ENCODE measurements at regions not wholly inside any gene's neighbourhood (a gene's known extent, or its start where the extent isn't known, plus 50 kb on each side); places are given as distances from the start of the nearest gene placed in this dataset.

GRCh38 chr15:46526726-46527110 lies 891.9 kb downstream of the SQOR start:
- no peak overlapping the region for H3K4me3 ChIP-seq
- no peak overlapping the region for H3K27ac ChIP-seq
- H3K4me1 ChIP-seq, result no peaks in the 10 kb centered on the region
- TF ChIP-seq CTCF (IDR thresholded peaks at IDR 0.05), result no peak
- H3K36me3 ChIP-seq, result no peaks in the 10 kb centered on the region
- DNase-seq, result no peak
- ATAC-seq, result no peak
- no peaks in the 10 kb centered on the region for H3K9me3 ChIP-seq
- H3K27me3 ChIP-seq (ENCODE audit: low read depth), result no peaks in the 10 kb centered on the region
- intact Hi-C loops (cut with DNase I), result no loop called here

- intact Hi-C loops (cut with DNase I), result no loop called here
- no peak for DNase-seq
Observed at GRCh38 chr15:46543626-46544025, 908.8 kb downstream of the SQOR start.

GRCh38 chr15:46548989-46549388 lies 914.2 kb downstream of the SQOR start:
- no peak for DNase-seq

More at GRCh38 chr15:46543626-46544025, 908.8 kb downstream of the SQOR start:
- Histone ChIP-seq H3K27me3 (ENCODE audit: low read depth) (no peaks in the 10 kb centered on the region), H3K9me3 (no peaks in the 10 kb centered on the region), H3K4me3 (no peak overlapping the region), H3K4me1 (no peaks in the 10 kb centered on the region), H3K36me3 (no peaks in the 10 kb centered on the region), H3K27ac (no peak overlapping the region)
- TF ChIP-seq CTCF (IDR thresholded peaks at IDR 0.05), result no peak
- no peak for ATAC-seq

GRCh38 chr15:46552316-46552715 lies 917.5 kb downstream of the SQOR start:
- ATAC-seq, result no peak
- intact Hi-C loops (cut with DNase I), result no loop called here
- Histone ChIP-seq H3K9me3 (no peaks in the 10 kb centered on the region), H3K4me1 (no peaks in the 10 kb centered on the region), H3K27ac (no peak overlapping the region), H3K4me3 (no peak overlapping the region), H3K36me3 (no peaks in the 10 kb centered on the region), H3K27me3 (ENCODE audit: low read depth) (no peaks in the 10 kb centered on the region)
- DNase-seq, result no peak
- TF ChIP-seq CTCF (IDR thresholded peaks at IDR 0.05), result no peak

More at GRCh38 chr15:46548989-46549388, 914.2 kb downstream of the SQOR start:
- no peaks in the 10 kb centered on the region for H3K36me3 ChIP-seq
- no peaks in the 10 kb centered on the region for H3K27me3 ChIP-seq (ENCODE audit: low read depth)
- intact Hi-C loops (cut with DNase I), result no loop called here
- H3K27ac ChIP-seq, result no peak overlapping the region
- TF ChIP-seq CTCF (IDR thresholded peaks at IDR 0.05), result no peak
- H3K4me1 ChIP-seq, result no peaks in the 10 kb centered on the region
- H3K4me3 ChIP-seq, result no peak overlapping the region
- no peaks in the 10 kb centered on the region for H3K9me3 ChIP-seq
- no peak for ATAC-seq

GRCh38 chr15:46555547-46555946 lies 920.7 kb downstream of the SQOR start:
- TF ChIP-seq CTCF (IDR thresholded peaks at IDR 0.05), result no peak
- no peak for DNase-seq
- Histone ChIP-seq H3K27ac (no peak overlapping the region), H3K4me3 (no peak overlapping the region), H3K27me3 (ENCODE audit: low read depth) (no peaks in the 10 kb centered on the region), H3K4me1 (no peaks in the 10 kb centered on the region), H3K9me3 (no peaks in the 10 kb centered on the region), H3K36me3 (no peaks in the 10 kb centered on the region)
- ATAC-seq, result no peak
- intact Hi-C loops (cut with DNase I), result no loop called here

- DNase-seq, result no peak
- Histone ChIP-seq H3K9me3 (no peaks in the 10 kb centered on the region), H3K27me3 (ENCODE audit: low read depth) (no peaks in the 10 kb centered on the region), H3K36me3 (no peaks in the 10 kb centered on the region), H3K27ac (no peak overlapping the region), H3K4me1 (no peaks in the 10 kb centered on the region), H3K4me3 (no peak overlapping the region)
- intact Hi-C loops (cut with DNase I), result no loop called here
- ATAC-seq, result no peak
- TF ChIP-seq CTCF (IDR thresholded peaks at IDR 0.05), result no peak
Observed at GRCh38 chr15:46556010-46556409, 921.2 kb downstream of the SQOR start.

All from lower lobe of right lung (tissue), 2 donors.